ENCODE measurements at regions not wholly inside any gene's neighbourhood (a gene's known extent, or its start where the extent isn't known, plus 50 kb on each side); places are given as distances from the start of the nearest gene placed in this dataset.

- no peak for TF ChIP-seq CTCF (IDR thresholded peaks at IDR 0.05; ENCODE audit: insufficient read depth, low read length, poor library complexity, severe bottlenecking)
- no peak overlapping the region for H3K4me3 ChIP-seq (replicated peaks; ENCODE audit: low read depth, low read length)
- H3K27me3 ChIP-seq (replicated peaks; ENCODE audit: control insufficient read depth, insufficient read depth, low read length) = no peaks in the 10 kb centered on the region
- no peak for DNase-seq (ENCODE audit: extremely low read depth, insufficient read length)
- no peaks in the 10 kb centered on the region for H3K36me3 ChIP-seq (ENCODE audit: control insufficient read depth, insufficient read depth, low read length)
Observed at GRCh38 chr5:143657647-143658285, 154.2 kb upstream of the HMHB1 start.

GRCh38 chr5:143653766-143654282 is 158.1 kb upstream of the HMHB1 start:
- TF ChIP-seq CTCF (IDR thresholded peaks at IDR 0.05; ENCODE audit: insufficient read depth, low read length, poor library complexity, severe bottlenecking) = no peak
- H3K36me3 ChIP-seq (ENCODE audit: control insufficient read depth, insufficient read depth, low read length) = no peaks in the 10 kb centered on the region
- no peak for DNase-seq (ENCODE audit: extremely low read depth, insufficient read length)
- H3K4me3 ChIP-seq (replicated peaks; ENCODE audit: low read depth, low read length) = no peak overlapping the region
- no peaks in the 10 kb centered on the region for H3K27me3 ChIP-seq (replicated peaks; ENCODE audit: control insufficient read depth, insufficient read depth, low read length)

- peak; percentile 14 for DNase-seq (ENCODE audit: extremely low read depth, insufficient read length)
- Histone ChIP-seq H3K27me3 (replicated peaks; ENCODE audit: control insufficient read depth, insufficient read depth, low read length) (no peaks in the 10 kb centered on the region), H3K36me3 (ENCODE audit: control insufficient read depth, insufficient read depth, low read length) (no peaks in the 10 kb centered on the region), H3K4me3 (replicated peaks; ENCODE audit: low read depth, low read length) (no peak overlapping the region)
- TF ChIP-seq CTCF (IDR thresholded peaks at IDR 0.05; ENCODE audit: insufficient read depth, low read length, poor library complexity, severe bottlenecking) = no peak
Observed at GRCh38 chr5:143653256-143653655, 158.7 kb upstream of the HMHB1 start.

- TF ChIP-seq CTCF (IDR thresholded peaks at IDR 0.05; ENCODE audit: insufficient read depth, low read length, poor library complexity, severe bottlenecking) = no peak
- H3K36me3 ChIP-seq (ENCODE audit: control insufficient read depth, insufficient read depth, low read length) = no peaks in the 10 kb centered on the region
- no peak for DNase-seq (ENCODE audit: extremely low read depth, insufficient read length)
- no peak overlapping the region for H3K4me3 ChIP-seq (replicated peaks; ENCODE audit: low read depth, low read length)
- H3K27me3 ChIP-seq (replicated peaks; ENCODE audit: control insufficient read depth, insufficient read depth, low read length) = no peaks in the 10 kb centered on the region
Observed at GRCh38 chr5:143652108-143652700, 159.8 kb upstream of the HMHB1 start.

GRCh38 chr5:143649937-143650621 is 161.9 kb upstream of the HMHB1 start:
- no peaks in the 10 kb centered on the region for H3K27me3 ChIP-seq (replicated peaks; ENCODE audit: control insufficient read depth, insufficient read depth, low read length)
- no peak overlapping the region for H3K4me3 ChIP-seq (replicated peaks; ENCODE audit: low read depth, low read length)
- no peaks in the 10 kb centered on the region for H3K36me3 ChIP-seq (ENCODE audit: control insufficient read depth, insufficient read depth, low read length)
- DNase-seq (ENCODE audit: extremely low read depth, insufficient read length) = no peak
- TF ChIP-seq CTCF (IDR thresholded peaks at IDR 0.05; ENCODE audit: insufficient read depth, low read length, poor library complexity, severe bottlenecking) = no peak
